Astrocyte of the hippocampus (primary cell): ENCODE measurements at regions not wholly inside any gene's neighbourhood (a gene's known extent, or its start where the extent isn't known, plus 50 kb on each side); places are given as distances from the start of the nearest gene placed in this dataset.

Experiments
- DNase-seq: peaks from one replicate; pipeline ENCODE4 v3.0.0; 2011; ENCODE audit warnings: low read depth, low spot score

- DNase-seq, result no peak
Measured at GRCh38 chr14:35222324-35222723, 69.9 kb upstream of the PSMA6 start.

DNA sequence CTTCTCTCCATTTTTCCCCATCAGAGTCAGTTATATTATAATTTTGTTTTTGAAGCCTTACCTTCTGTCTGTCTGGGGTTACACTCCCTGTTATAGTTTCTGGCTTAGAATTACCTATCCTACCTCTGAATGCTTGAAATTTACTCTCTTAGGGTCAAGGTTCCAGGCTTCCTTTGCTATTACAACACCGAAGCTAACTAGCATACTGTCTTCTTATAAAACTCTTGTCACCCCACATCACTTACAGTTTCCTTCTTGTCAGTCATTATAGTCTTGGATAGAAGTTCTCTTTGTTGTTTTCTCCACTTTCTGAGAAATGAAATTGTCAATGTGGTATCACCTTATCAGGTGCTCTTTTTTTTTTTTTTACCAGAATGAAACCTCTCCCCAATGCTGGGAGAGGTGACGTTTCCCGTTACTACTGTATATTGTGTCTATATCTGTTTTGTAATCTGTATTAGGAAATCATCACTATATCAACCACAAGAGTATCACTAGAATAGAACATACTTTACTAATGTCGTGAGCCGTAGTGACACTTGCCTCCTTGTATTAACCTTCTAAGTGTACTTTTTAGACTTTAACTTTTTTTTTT is 69.2 kb upstream of the PSMA6 start:
- DNase-seq, result no peak

GRCh38 chr14:35223927-35224326 is 68.3 kb upstream of the PSMA6 start:
- DNase-seq, result no peak

DNA sequence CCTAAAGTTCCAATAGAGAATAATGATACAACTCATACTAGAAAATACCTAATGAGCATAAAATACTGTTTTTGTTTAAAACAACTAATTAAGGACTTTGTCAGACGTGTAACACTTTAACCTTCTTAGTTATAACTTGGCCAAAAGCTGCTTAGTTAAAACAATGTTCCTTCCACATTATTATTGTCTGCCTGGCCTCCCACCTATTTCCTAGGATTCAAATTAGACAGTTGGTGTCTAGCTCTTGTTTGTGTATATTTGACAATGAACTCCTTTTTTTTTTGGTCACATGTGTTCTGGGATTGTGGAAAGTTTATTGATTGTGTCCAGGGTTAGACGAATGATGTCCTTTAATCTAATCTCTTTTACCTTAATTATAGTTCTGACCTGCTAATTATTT is 67.6 kb upstream of the PSMA6 start:
- DNase-seq, result no peak

GRCh38 chr14:35229084-35229791 is 62.9 kb upstream of the PSMA6 start:
- no peak for DNase-seq

DNA sequence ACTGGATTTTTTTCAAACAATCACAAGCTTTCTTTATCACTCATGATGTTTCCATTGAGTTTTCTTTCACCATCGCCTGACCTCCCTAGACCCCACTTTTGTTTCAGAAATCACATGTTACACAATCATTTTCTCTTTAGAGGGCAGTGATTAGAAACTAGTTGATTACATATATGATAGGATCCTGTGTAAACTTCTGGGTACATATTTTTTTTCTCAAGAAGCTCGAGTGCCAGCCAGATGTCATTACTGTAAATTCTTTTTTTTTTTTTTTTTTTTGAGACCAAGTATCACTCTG is 62.4 kb upstream of the PSMA6 start:
- no peak for DNase-seq

DNA sequence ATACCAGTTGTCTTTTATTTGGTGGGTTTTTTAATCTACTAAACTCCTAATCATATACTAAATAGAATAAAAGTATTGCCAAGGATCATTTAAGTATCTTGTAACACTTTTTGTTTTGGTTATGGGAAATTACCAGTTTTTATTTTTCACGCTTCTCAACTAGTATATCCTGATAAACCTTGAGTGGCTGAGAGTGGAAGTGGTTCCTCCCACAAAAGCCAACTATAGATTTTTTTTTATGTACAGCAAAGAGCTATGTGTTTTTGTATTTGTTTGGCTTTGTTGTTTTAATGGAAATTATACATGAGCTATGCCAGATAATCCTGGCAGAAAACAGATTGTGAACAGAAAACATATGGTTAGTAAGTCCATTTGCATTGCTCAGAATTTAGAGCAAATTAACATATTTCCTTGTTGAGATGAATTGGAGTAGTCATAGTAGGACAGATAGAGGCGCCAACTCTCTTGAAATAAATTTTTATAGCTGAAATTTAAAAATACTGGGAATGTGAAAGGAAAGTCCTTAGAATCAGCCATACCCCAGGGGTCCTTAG is 60.9 kb upstream of the PSMA6 start:
- no peak for DNase-seq

DNA sequence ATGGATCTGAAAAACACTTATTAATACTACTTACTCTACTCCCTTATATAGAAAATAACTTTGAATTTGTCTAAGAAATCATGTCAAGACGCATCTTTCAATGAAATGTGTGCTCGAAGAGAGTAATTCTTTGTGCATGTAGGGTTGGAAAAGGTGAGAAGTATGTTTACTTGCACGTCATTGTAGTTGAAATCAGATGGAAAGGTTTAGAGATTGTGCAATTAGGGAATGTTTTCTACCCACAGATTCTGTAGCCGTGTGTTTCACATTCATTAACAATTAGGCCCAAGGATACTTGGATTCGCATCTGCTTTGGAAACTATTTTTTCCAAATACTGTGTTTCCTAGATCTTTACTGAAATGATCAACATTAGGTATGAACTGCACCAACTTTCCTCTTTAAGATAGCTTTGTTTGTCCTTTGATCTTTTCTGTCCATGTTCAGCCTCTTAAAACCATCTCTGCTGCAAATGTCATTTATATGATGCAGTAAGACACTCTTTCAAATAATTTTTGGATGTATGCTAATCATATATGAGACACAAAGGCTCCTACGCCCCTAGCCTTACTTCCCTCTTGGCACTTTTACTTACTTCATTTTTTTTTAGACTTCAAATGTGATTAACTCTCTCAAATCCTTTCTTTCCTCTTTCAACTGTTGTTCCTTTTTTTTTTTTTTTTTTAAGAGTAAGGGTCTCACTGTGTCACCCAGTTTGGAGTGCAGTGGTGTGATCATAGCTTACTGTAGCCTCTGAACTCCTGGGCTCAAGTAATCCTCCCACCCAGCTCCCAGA is 58.0 kb upstream of the PSMA6 start:
- DNase-seq, result no peak

GRCh38 chr14:35235840-35236239 is 56.3 kb upstream of the PSMA6 start:
- no peak for DNase-seq

DNA sequence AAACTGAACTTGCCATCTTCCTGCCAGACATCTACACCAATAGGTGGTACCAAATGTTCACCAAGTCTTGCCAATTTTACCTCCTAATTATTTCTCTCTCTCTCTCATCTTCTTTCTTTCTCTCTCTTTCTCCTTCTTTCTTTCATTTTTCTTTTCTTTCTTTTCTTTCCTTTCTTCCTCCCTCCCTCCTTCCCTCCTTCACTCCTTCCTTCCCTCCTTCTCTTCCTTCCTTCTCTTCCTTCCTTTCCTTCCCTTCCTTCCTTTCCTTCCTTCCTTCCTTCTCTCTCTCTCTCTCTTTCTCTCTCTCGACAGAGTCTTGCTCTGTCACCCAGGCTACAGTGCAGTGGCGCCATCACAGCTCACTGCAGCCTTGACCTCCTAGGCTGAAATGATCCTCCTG is 55.4 kb upstream of the PSMA6 start:
- no peak for DNase-seq

DNA sequence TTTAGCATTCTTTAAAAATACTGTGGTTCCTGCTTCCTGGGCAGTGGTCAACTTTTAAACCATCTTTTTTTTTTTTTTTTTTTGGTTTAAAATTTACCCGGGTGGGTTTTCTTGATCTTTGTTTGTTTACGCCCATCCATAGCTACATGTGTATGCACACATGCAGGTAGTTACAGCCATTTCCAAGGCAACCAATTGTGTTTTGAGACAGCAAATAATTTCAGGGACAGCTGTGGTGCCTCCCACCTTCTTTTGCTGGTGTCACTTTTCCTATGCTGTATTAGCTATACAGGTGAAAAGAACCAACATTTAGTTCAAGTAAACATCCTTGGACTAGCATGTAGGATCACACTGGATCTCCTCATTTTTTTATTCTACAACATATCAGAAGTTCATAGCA is 52.0 kb upstream of the PSMA6 start:
- no peak for DNase-seq
